Uterus (tissue), 3 donors: ENCODE measurements at regions not wholly inside any gene's neighbourhood (a gene's known extent, or its start where the extent isn't known, plus 50 kb on each side); places are given as distances from the start of the nearest gene placed in this dataset.

ENCODE experiments used
- DNase-seq, 2 donors: peaks; one replicate each; pipeline ENCODE4 v3.0.0-alpha.2; 2019 to 2020
- H3K27ac ChIP-seq, 2 donors: fragments of 200-600 bp; sonication (generic); 1 replicate in 1 of 2; 2 replicates in 1 of 2; pipeline ENCODE4 v1.5.1; 2016 to 2018
- H3K27me3 ChIP-seq, 2 donors: fragments of 200-600 bp; sonication (generic); one replicate each; pipeline ENCODE4 v1.5.1; 2018 to 2019; ENCODE audit warnings: control low read depth in 1 of 2
- H3K36me3 ChIP-seq, 2 donors: fragments of 200-600 bp; sonication (generic); one replicate each; pipeline ENCODE4 v1.5.1; 2019; ENCODE audit warnings: control low read depth in 1 of 2
- H3K4me1 ChIP-seq, 2 donors: fragments of 200-600 bp; sonication (generic); one replicate each; pipeline ENCODE4 v1.5.1; 2018 to 2019; ENCODE audit warnings: control low read depth in 1 of 2
- H3K4me3 ChIP-seq, 2 donors: fragments of 200-600 bp; sonication (generic); 1 replicate in 1 of 2; 2 replicates in 1 of 2; pipeline ENCODE4 v1.5.1; 2018 to 2019; ENCODE audit warnings: mild to moderate bottlenecking in 1 of 2
- H3K9me3 ChIP-seq, 2 donors: fragments of 200-600 bp; sonication (generic); one replicate each; pipeline ENCODE4 v1.5.1; 2019; ENCODE audit warnings: control low read depth in 1 of 2
- POLR2A ChIP-seq, 2 donors: fragments of 450-650 bp; IDR thresholded peaks; one replicate each; pipeline ENCODE4 v1.6.1; 2016; ENCODE audit warnings: antibody characterized with exemption in 2 of 2, mild to moderate bottlenecking in 1 of 2, moderate library complexity in 1 of 2
- intact Hi-C: fragments of 100-400 bp; cut with DNase I; formaldehyde crosslinking; loops from one replicate; pipeline ENCODE4 v1.15.1; 2023; ENCODE audit warnings: low total_unique reads
- TF ChIP-seq, protein P1 (sequence below), 4 experiments: fragments of 200-600 bp in 2 of 4; fragments of 450-650 bp in 2 of 4; sonication (generic) in 2 of 4; IDR thresholded peaks; one replicate each; pipeline ENCODE4 v1.5.1; 2016 to 2019; ENCODE audit warnings: antibody characterized with exemption in 4 of 4, mild to moderate bottlenecking in 2 of 4, moderate library complexity in 1 of 4
- donor health status: DM: yes; HTN: yes; CAD: no.

DNA sequence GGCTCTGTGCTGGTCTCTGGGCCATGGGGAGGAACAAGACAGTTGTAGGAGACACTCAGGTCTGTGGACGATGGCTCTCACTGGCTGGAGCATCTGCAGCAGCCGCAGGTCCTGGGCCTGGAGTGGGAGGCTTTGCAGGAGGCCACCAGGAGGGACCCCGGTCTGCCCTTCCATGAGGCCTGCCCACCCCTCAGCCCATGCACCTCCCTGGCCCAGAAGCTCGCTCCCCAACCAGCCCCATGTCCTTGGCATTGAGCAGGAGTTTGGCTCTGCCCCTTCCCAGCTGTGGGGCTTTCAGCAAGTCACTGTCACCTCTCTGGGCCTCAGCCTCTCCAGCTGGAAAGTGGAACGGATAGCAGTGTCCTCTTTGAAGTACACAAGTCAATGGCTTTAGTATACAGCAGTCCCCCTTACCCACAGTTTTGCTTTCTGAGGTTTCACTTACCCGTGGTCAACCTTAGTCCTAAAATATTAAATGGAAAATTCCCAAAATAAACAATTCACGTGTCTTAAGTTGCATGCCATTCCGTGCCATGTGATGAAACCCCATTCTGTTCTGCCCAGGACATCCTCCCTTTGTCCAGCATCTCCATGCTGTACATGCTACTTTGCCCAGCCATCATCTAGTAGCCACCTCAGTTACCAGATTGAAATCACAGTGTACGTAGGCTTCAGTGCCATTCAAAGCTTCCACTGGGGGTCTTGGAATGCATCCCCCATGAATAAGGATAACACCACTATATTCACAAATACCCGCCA is 104.0 kb downstream of the CPZ start:
- intact Hi-C loops: no loop called here
- no peak overlapping the region for H3K4me3 ChIP-seq
- TF ChIP-seq, protein P1, sequence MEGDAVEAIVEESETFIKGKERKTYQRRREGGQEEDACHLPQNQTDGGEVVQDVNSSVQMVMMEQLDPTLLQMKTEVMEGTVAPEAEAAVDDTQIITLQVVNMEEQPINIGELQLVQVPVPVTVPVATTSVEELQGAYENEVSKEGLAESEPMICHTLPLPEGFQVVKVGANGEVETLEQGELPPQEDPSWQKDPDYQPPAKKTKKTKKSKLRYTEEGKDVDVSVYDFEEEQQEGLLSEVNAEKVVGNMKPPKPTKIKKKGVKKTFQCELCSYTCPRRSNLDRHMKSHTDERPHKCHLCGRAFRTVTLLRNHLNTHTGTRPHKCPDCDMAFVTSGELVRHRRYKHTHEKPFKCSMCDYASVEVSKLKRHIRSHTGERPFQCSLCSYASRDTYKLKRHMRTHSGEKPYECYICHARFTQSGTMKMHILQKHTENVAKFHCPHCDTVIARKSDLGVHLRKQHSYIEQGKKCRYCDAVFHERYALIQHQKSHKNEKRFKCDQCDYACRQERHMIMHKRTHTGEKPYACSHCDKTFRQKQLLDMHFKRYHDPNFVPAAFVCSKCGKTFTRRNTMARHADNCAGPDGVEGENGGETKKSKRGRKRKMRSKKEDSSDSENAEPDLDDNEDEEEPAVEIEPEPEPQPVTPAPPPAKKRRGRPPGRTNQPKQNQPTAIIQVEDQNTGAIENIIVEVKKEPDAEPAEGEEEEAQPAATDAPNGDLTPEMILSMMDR (IDR thresholded peaks at IDR 0.05): no peak
- TF ChIP-seq POLR2A (IDR thresholded peaks at IDR 0.05): no peak
- H3K27me3 ChIP-seq: no peaks in the 10 kb centered on the region
- DNase-seq: no peak
- H3K36me3 ChIP-seq: no peaks in the 10 kb centered on the region
- H3K9me3 ChIP-seq: no peaks in the 10 kb centered on the region
- no peaks in the 10 kb centered on the region for H3K4me1 ChIP-seq
- H3K27ac ChIP-seq: no peak overlapping the region

DNA sequence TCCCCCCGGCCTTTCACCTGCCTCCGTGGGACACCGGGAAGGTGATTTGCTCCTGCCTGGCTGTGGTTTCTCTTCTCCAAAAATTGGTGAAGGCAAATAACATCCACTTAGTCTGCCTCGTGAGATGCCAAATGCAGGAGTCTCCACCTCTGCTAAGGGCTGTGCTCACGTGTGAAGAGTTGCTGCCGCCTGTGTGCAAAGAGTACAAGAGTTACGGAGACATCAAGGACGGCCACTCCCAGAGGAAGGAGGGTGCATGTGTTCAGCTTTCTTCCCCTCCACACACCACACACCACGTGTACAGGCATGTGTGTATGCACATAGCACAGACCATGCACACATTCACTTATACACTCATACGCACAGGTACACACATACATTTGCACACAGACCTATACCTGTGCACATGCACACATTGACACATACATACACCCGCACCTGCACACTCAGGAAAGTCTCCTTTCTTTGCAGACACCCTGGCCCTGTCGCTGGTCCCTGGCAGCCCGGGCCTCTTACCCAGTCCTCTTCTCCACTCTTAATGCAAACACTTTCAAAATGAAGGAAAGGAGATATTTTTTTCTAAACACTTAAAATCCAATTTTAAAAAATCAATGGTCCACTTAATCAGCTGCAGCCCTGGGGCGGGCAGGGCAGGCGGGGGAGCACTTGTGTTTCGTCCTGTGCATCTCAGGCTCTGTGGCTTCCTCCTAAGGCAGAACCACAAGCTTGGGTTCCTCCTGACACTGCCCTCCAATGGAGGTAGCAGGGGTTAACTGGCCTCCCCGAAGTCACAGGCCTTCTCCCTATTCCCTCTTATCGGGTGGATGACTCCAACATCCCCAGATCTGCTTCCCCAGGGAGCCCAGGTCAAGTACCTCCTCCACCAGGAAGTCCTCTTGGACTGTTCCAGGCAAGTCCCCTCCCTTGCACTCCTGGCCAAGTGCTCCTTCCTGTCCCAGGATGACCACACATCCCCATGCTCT is 103.0 kb downstream of the CPZ start:
- no peak overlapping the region for H3K4me3 ChIP-seq
- H3K9me3 ChIP-seq: no peaks in the 10 kb centered on the region
- no peaks in the 10 kb centered on the region for H3K27me3 ChIP-seq
- H3K27ac ChIP-seq: no peak overlapping the region
- TF ChIP-seq, protein P1 (IDR thresholded peaks at IDR 0.05): no peak
- TF ChIP-seq POLR2A (IDR thresholded peaks at IDR 0.05): no peak
- peak in 1 of 2 donors; percentile 1 for DNase-seq
- H3K36me3 ChIP-seq: no peaks in the 10 kb centered on the region
- no peaks in the 10 kb centered on the region for H3K4me1 ChIP-seq
- intact Hi-C loops: no loop called here

DNA sequence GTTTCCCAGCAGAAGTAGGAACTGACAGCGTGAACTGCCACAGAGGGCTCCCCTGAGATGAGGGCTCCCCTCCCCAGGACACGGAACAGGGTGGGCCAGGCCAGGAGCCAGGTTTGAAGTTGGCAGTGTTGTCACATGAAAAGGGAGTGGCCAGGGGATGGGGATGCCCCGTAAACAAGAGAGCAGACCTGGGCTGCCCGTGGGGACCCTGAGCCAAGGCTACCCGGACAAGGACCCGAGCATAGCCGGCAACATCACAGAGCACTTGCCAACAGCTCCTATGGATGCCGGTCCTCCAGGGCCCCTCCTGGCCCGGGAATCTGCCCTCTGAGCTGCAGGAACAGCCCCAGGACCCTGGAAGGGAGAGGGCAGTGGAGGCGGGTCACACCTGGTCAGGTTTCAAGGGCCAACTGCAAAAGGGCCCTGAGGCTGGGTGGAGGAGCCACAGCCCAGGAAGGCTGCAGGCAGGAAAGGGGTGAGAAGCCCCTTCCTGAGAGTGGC is 102.1 kb downstream of the CPZ start:
- Histone ChIP-seq H3K9me3 (no peaks in the 10 kb centered on the region), H3K27me3 (no peaks in the 10 kb centered on the region), H3K36me3 (no peaks in the 10 kb centered on the region), H3K4me1 (no peaks in the 10 kb centered on the region), H3K27ac (no peak overlapping the region), H3K4me3 (no peak overlapping the region)
- peak in 1 of 2 donors; percentile 4 for DNase-seq
- intact Hi-C loops: no loop called here
- TF ChIP-seq, protein P1 (IDR thresholded peaks at IDR 0.05): no peak
- no peak for TF ChIP-seq POLR2A (IDR thresholded peaks at IDR 0.05)

DNA sequence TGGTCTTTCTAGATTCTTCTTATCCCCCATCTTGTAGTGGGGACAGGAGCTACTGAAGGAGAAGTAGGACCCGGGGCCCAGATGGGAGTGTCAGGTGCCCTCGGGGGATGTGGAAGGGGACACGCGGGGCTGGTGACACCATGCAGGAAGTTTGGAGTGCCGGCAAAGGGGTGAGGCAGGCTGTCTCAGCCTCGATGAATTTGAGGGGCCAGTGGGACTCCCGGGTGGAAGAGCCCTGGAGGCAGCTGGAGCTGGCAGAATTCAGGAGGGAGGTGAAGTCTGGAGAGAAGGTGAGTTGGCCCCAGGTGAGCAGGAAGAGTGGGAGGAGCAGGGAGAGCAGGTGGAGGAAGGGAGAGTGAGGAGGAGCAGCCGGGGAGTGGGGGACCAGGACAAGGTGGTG is 101.7 kb downstream of the CPZ start:
- intact Hi-C loops: no loop called here
- no peak overlapping the region for H3K27ac ChIP-seq
- TF ChIP-seq POLR2A (IDR thresholded peaks at IDR 0.05): no peak
- TF ChIP-seq, protein P1 (IDR thresholded peaks at IDR 0.05): no peak
- H3K27me3 ChIP-seq: no peaks in the 10 kb centered on the region
- peak in 1 of 2 donors; percentile 0 for DNase-seq
- no peaks in the 10 kb centered on the region for H3K4me1 ChIP-seq
- H3K9me3 ChIP-seq: no peaks in the 10 kb centered on the region
- H3K36me3 ChIP-seq: no peaks in the 10 kb centered on the region
- H3K4me3 ChIP-seq: no peak overlapping the region
